Neural progenitor cell (in vitro differentiated cells): ENCODE measurements at regions not wholly inside any gene's neighbourhood (a gene's known extent, or its start where the extent isn't known, plus 50 kb on each side); places are given as distances from the start of the nearest gene placed in this dataset.

Experiments used
- DNase-seq: peaks from one replicate; pipeline ENCODE4 v3.0.0-alpha.2; 2016; ENCODE audit warnings: low spot score
- H2AFZ ChIP-seq: fragments of 200-600 bp; sonication (generic); replicated peaks from 2 replicates; pipeline ENCODE4 v1.6.1; 2016; ENCODE audit warnings: antibody characterized with exemption
- H3F3A ChIP-seq: fragments of 200-600 bp; sonication (generic); 2 replicates; pipeline ENCODE4 v1.6.1; 2016; ENCODE audit warnings: antibody characterized with exemption, low read depth
- H3K27ac ChIP-seq: fragments of 200-600 bp; sonication (generic); 2 replicates; pipeline ENCODE4 v1.5.1; 2016; ENCODE audit warnings: mild to moderate bottlenecking
- H3K27me3 ChIP-seq: fragments of 200-600 bp; sonication (generic); 2 replicates; pipeline ENCODE4 v1.6.1; 2016; ENCODE audit warnings: mild to moderate bottlenecking, moderate library complexity
- H3K36me3 ChIP-seq: fragments of 200-600 bp; sonication (generic); 2 replicates; pipeline ENCODE4 v1.5.1; 2016
- H3K4me1 ChIP-seq: fragments of 200-600 bp; sonication (generic); 2 replicates; pipeline ENCODE4 v1.6.1; 2016; ENCODE audit warnings: mixed run types
- H3K4me2 ChIP-seq: fragments of 200-600 bp; sonication (generic); 2 replicates; pipeline ENCODE4 v1.6.1; 2016
- H3K4me3 ChIP-seq: fragments of 200-600 bp; sonication (generic); 2 replicates; pipeline ENCODE4 v1.5.1; 2016
- H3K79me2 ChIP-seq: fragments of 200-600 bp; sonication (generic); 2 replicates; pipeline ENCODE4 v1.6.1; 2016; ENCODE audit warnings: low read depth
- H3K9ac ChIP-seq: fragments of 200-600 bp; sonication (generic); 2 replicates; pipeline ENCODE4 v1.6.1; 2016
- H3K9me3 ChIP-seq: fragments of 200-600 bp; sonication (generic); 2 replicates; pipeline ENCODE4 v1.5.1; 2016; ENCODE audit warnings: low read depth
- H4K20me1 ChIP-seq: fragments of 200-600 bp; sonication (generic); 2 replicates; pipeline ENCODE4 v1.6.1; 2016; ENCODE audit warnings: low read depth
- H3K27ac Mint-ChIP-seq: 3 replicates; pipeline ENCODE4 v1.8.0; 2021; ENCODE audit warnings: mixed read lengths
- H3K27me3 Mint-ChIP-seq: 2 replicates; pipeline ENCODE4 v1.8.0; 2022; ENCODE audit warnings: low read depth, mild to moderate bottlenecking, inconsistent platforms, moderate library complexity, mixed read lengths; ENCODE audit not compliant: insufficient read depth
- H3K36me3 Mint-ChIP-seq: 3 replicates; pipeline ENCODE4 v1.8.0; 2021; ENCODE audit warnings: mixed read lengths
- H3K4me1 Mint-ChIP-seq: 3 replicates; pipeline ENCODE4 v1.8.0; 2021; ENCODE audit warnings: mixed read lengths
- H3K4me3 Mint-ChIP-seq: 3 replicates; pipeline ENCODE4 v1.8.0; 2021; ENCODE audit warnings: mild to moderate bottlenecking, moderate library complexity, mixed read lengths
- H3K9me3 Mint-ChIP-seq: 3 replicates; pipeline ENCODE4 v1.8.0; 2020; ENCODE audit warnings: mixed read lengths
- CTCF ChIP-seq: fragments of 200-600 bp; sonication (generic); IDR thresholded peaks from 2 replicates; pipeline ENCODE4 v1.5.1; 2017; ENCODE audit warnings: antibody characterized with exemption, mild to moderate bottlenecking
- EZH2 ChIP-seq: fragments of 200-600 bp; sonication (generic); IDR thresholded peaks from 2 replicates; pipeline ENCODE4 v1.6.1; 2017; ENCODE audit warnings: antibody characterized with exemption, mild to moderate bottlenecking, moderate library complexity
- EZH2phosphoT487 ChIP-seq: fragments of 200-600 bp; sonication (generic); IDR thresholded peaks from 2 replicates; pipeline ENCODE4 v1.6.1; 2017; ENCODE audit warnings: antibody characterized with exemption

- Mint-ChIP-seq H3K9me3 (peaks cover 17% of the 10 kb centered on the region), H3K27ac (no peak overlapping the region), H3K4me1 (peaks cover 4% of the 10 kb centered on the region), H3K36me3 (no peaks in the 10 kb centered on the region), H3K27me3 (no peaks in the 10 kb centered on the region), H3K4me3 (no peak overlapping the region)
- no peaks in the 10 kb centered on the region for H3F3A ChIP-seq
- no peak overlapping the region for H3K4me2 ChIP-seq
- no peak overlapping the region for H3K9ac ChIP-seq
- no peaks in the 10 kb centered on the region for H3K27me3 ChIP-seq
- H3K36me3 ChIP-seq: no peaks in the 10 kb centered on the region
- no peaks in the 10 kb centered on the region for H3K4me1 ChIP-seq
- H3K27ac ChIP-seq: no peak overlapping the region
- no peak for TF ChIP-seq CTCF
- no peak for TF ChIP-seq EZH2phosphoT487
- TF ChIP-seq EZH2: no peak
- H3K9me3 ChIP-seq: no peaks in the 10 kb centered on the region
- H3K79me2 ChIP-seq: no peaks in the 10 kb centered on the region
- no peak overlapping the region for H2AFZ ChIP-seq
- no peaks in the 10 kb centered on the region for H4K20me1 ChIP-seq
- DNase-seq: no peak
- H3K4me3 ChIP-seq: no peak overlapping the region
Measured at GRCh38 chr15:56806148-56806536, 72.8 kb upstream of the ZNF280D start.

DNA sequence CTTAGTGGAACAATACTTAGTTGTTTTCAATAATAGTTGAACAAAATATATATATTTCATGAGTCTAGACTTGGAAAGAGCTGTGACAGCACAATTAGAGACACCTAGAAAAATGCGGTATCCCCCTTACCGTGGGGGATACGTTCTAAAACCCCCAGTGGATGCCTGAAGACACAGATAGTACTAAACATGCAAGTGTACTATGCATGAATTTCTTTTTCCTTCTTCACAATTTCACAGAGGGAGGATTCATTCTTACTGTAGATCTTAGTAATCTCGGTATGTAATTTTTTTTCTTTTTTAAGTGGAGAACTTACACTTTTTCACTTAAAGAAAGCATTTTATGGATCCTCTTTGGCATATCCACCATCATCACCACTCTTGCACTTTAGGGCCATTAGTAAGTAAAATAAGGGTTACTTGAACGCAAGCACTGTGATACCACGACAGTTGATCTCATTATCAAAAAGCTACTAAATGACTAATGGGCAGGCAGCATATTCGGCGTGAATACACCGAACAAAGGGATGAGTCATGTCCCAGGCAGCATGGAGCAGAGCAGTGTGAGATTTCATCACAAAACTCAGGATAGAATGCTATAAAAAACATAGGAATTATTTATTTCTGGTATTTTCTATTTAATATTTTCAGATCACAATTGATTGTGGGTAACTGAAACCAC lies 72.3 kb upstream of the ZNF280D start:
- no peaks in the 10 kb centered on the region for H3K27me3 Mint-ChIP-seq
- TF ChIP-seq EZH2: no peak
- no peak for TF ChIP-seq EZH2phosphoT487
- TF ChIP-seq CTCF: no peak
- Histone ChIP-seq H3K36me3 (no peaks in the 10 kb centered on the region), H3K27me3 (no peaks in the 10 kb centered on the region), H3K27ac (no peak overlapping the region), H2AFZ (no peak overlapping the region), H3F3A (no peaks in the 10 kb centered on the region), H3K79me2 (no peaks in the 10 kb centered on the region), H3K9me3 (no peaks in the 10 kb centered on the region), H3K4me2 (no peak overlapping the region), H3K4me3 (no peak overlapping the region), H3K9ac (no peak overlapping the region), H3K4me1 (no peaks in the 10 kb centered on the region), H4K20me1 (no peaks in the 10 kb centered on the region)
- peaks cover 4% of the 10 kb centered on the region for H3K4me1 Mint-ChIP-seq
- H3K9me3 Mint-ChIP-seq: peaks cover 17% of the 10 kb centered on the region
- H3K27ac Mint-ChIP-seq: no peak overlapping the region
- no peak for DNase-seq
- H3K36me3 Mint-ChIP-seq: no peaks in the 10 kb centered on the region
- no peak overlapping the region for H3K4me3 Mint-ChIP-seq

DNA sequence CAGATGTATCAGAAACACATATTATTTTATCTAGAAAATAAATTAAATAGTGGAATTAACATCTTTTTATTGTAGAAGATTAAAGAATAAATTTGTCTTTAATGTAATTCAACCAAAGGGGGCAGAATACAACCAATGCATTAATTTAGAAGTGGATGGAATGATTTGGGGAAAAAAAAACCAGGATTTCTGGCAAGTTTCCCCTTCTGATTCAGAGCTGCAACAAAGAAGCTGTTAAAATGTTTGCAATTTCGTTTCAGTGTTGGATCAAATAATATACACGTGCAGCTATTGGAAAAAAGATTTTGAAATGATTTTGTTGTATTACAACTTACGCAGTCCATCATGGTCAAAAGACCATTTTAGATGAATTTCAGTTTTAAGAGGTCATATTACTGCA lies 71.6 kb upstream of the ZNF280D start:
- Histone ChIP-seq H3K4me1 (no peaks in the 10 kb centered on the region), H3K4me3 (no peak overlapping the region), H3K27ac (no peak overlapping the region), H3K9ac (no peak overlapping the region), H2AFZ (no peak overlapping the region), H4K20me1 (no peaks in the 10 kb centered on the region), H3K36me3 (no peaks in the 10 kb centered on the region), H3K9me3 (no peaks in the 10 kb centered on the region), H3F3A (no peaks in the 10 kb centered on the region), H3K27me3 (no peaks in the 10 kb centered on the region), H3K79me2 (no peaks in the 10 kb centered on the region), H3K4me2 (no peak overlapping the region)
- no peak for DNase-seq
- no peak overlapping the region for H3K27ac Mint-ChIP-seq
- H3K27me3 Mint-ChIP-seq: no peaks in the 10 kb centered on the region
- no peak overlapping the region for H3K4me3 Mint-ChIP-seq
- peaks cover 4% of the 10 kb centered on the region for H3K4me1 Mint-ChIP-seq
- H3K36me3 Mint-ChIP-seq: no peaks in the 10 kb centered on the region
- peaks cover 14% of the 10 kb centered on the region for H3K9me3 Mint-ChIP-seq
- no peak for TF ChIP-seq EZH2
- TF ChIP-seq EZH2phosphoT487: no peak
- no peak for TF ChIP-seq CTCF
